ENCODE measurements at regions not wholly inside any gene's neighbourhood (a gene's known extent, or its start where the extent isn't known, plus 50 kb on each side); places are given as distances from the start of the nearest gene placed in this dataset.

- TF ChIP-seq CTCF (IDR thresholded peaks at IDR 0.05) (no peak), POLR2A (IDR thresholded peaks at IDR 0.05) (no peak)
Observed at GRCh38 chr15:70314018-70314354, 216.3 kb upstream of the TLE3 start.
